GM18873 (cell line): ENCODE measurements at regions not wholly inside any gene's neighbourhood (a gene's known extent, or its start where the extent isn't known, plus 50 kb on each side); places are given as distances from the start of the nearest gene placed in this dataset.

Source experiments
- ATAC-seq: cut with Tn5 transposase; IDR thresholded peaks from one replicate; pipeline ENCODE4 v1.9.1; 2021; ENCODE audit warnings: mild to moderate bottlenecking, moderate library complexity, moderate number of reproducible peaks; ENCODE audit not compliant: unreplicated experiment, low FRiP score

GRCh38 chr6:113111550-113111949, 745.6 kb upstream of the MARCKS start:
- no peak for ATAC-seq

GRCh38 chr6:113112086-113112485, 745.1 kb upstream of the MARCKS start:
- no peak for ATAC-seq

- ATAC-seq = no peak
Measured at GRCh38 chr6:113115196-113115595, 741.9 kb upstream of the MARCKS start.

GRCh38 chr6:113120224-113120581, 736.9 kb upstream of the MARCKS start:
- ATAC-seq = no peak

GRCh38 chr6:113120582-113121285, 736.4 kb upstream of the MARCKS start:
- ATAC-seq = no peak

GRCh38 chr6:113121571-113121970, 735.6 kb upstream of the MARCKS start:
- ATAC-seq = no peak

GRCh38 chr6:113122060-113122459, 735.1 kb upstream of the MARCKS start:
- ATAC-seq = no peak

- ATAC-seq = no peak
Measured at GRCh38 chr6:113125626-113126025, 731.5 kb upstream of the MARCKS start.

GRCh38 chr6:113127786-113128419, 729.2 kb upstream of the MARCKS start:
- no peak for ATAC-seq

GRCh38 chr6:113128661-113129060, 728.5 kb upstream of the MARCKS start:
- no peak for ATAC-seq

GRCh38 chr6:113129991-113130390, 727.2 kb upstream of the MARCKS start:
- no peak for ATAC-seq

GRCh38 chr6:113137426-113137825, 719.7 kb upstream of the MARCKS start:
- ATAC-seq = no peak

GRCh38 chr6:113140721-113141120, 716.4 kb upstream of the MARCKS start:
- no peak for ATAC-seq

- ATAC-seq = no peak
Measured at GRCh38 chr6:113141901-113142300, 715.2 kb upstream of the MARCKS start.

- ATAC-seq = no peak
Measured at GRCh38 chr6:113142671-113143174, 714.4 kb upstream of the MARCKS start.

GRCh38 chr6:113143206-113143605, 713.9 kb upstream of the MARCKS start:
- no peak for ATAC-seq

GRCh38 chr6:113144117-113144516, 713.0 kb upstream of the MARCKS start:
- ATAC-seq = no peak

- ATAC-seq = no peak
Measured at GRCh38 chr6:113146878-113147277, 710.3 kb upstream of the MARCKS start.

- ATAC-seq = no peak
Measured at GRCh38 chr6:113147544-113147943, 709.6 kb upstream of the MARCKS start.

GRCh38 chr6:113148566-113148965, 708.6 kb upstream of the MARCKS start:
- no peak for ATAC-seq

GRCh38 chr6:113149511-113149910, 707.6 kb upstream of the MARCKS start:
- ATAC-seq = no peak
